Transverse colon (tissue), 4 donors: ENCODE measurements at regions not wholly inside any gene's neighbourhood (a gene's known extent, or its start where the extent isn't known, plus 50 kb on each side); places are given as distances from the start of the nearest gene placed in this dataset.

Experiments used
- EP300 ChIP-seq: sonication (generic); formaldehyde crosslinking; IDR thresholded peaks from one replicate; pipeline ENCODE4 v1.6.1; 2017; ENCODE audit warnings: antibody characterized with exemption, low read depth
- POLR2A ChIP-seq: fragments of 450-650 bp; IDR thresholded peaks from one replicate; pipeline ENCODE4 v1.6.1; 2016; ENCODE audit warnings: antibody characterized with exemption, mild to moderate bottlenecking, moderate library complexity
- POLR2AphosphoS5 ChIP-seq, 3 donors: sonication (generic); formaldehyde crosslinking; IDR thresholded peaks; one replicate each; pipeline ENCODE4 v1.6.1; 2016; ENCODE audit warnings: antibody characterized with exemption in 3 of 3
- TF ChIP-seq, protein P1 (sequence below), 5 experiments: fragments of 200-600 bp in 3 of 5; fragments of 450-650 bp in 2 of 5; sonication (generic) in 3 of 5; IDR thresholded peaks; 1 replicate in 2 of 5; 2 replicates in 3 of 5; pipeline ENCODE4 v1.5.1; 2016 to 2017; ENCODE audit warnings: antibody characterized with exemption in 5 of 5, inconsistent platforms in 3 of 5, mild to moderate bottlenecking in 2 of 5, moderate library complexity in 1 of 5

DNA sequence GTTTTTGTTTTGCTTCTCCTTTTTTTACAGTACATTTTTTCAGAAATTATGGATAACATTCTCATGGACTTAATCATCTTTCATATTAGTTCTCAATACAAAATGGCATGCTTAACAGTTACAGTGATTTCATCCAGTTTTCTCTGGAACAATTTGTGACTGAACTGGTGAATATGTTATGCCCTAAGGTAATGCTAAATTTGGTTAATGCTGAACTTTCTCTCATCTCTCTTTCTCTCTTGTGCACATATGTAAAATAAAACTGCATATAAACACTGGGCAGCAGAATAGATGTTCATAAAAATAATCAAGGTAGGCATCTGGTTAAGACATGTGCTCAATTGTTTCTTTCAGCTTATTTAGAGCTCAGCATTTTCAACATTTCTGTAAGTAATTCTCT, 196.3 kb upstream of the TMEFF2 start:
- TF ChIP-seq, protein P1, sequence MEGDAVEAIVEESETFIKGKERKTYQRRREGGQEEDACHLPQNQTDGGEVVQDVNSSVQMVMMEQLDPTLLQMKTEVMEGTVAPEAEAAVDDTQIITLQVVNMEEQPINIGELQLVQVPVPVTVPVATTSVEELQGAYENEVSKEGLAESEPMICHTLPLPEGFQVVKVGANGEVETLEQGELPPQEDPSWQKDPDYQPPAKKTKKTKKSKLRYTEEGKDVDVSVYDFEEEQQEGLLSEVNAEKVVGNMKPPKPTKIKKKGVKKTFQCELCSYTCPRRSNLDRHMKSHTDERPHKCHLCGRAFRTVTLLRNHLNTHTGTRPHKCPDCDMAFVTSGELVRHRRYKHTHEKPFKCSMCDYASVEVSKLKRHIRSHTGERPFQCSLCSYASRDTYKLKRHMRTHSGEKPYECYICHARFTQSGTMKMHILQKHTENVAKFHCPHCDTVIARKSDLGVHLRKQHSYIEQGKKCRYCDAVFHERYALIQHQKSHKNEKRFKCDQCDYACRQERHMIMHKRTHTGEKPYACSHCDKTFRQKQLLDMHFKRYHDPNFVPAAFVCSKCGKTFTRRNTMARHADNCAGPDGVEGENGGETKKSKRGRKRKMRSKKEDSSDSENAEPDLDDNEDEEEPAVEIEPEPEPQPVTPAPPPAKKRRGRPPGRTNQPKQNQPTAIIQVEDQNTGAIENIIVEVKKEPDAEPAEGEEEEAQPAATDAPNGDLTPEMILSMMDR (IDR thresholded peaks at IDR 0.05) = no peak
- TF ChIP-seq POLR2A (no peak), POLR2AphosphoS5 (IDR thresholded peaks at IDR 0.05) (no peak), EP300 (no peak)
